ENCODE measurements at regions not wholly inside any gene's neighbourhood (a gene's known extent, or its start where the extent isn't known, plus 50 kb on each side); places are given as distances from the start of the nearest gene placed in this dataset.

- TF ChIP-seq, protein P1, sequence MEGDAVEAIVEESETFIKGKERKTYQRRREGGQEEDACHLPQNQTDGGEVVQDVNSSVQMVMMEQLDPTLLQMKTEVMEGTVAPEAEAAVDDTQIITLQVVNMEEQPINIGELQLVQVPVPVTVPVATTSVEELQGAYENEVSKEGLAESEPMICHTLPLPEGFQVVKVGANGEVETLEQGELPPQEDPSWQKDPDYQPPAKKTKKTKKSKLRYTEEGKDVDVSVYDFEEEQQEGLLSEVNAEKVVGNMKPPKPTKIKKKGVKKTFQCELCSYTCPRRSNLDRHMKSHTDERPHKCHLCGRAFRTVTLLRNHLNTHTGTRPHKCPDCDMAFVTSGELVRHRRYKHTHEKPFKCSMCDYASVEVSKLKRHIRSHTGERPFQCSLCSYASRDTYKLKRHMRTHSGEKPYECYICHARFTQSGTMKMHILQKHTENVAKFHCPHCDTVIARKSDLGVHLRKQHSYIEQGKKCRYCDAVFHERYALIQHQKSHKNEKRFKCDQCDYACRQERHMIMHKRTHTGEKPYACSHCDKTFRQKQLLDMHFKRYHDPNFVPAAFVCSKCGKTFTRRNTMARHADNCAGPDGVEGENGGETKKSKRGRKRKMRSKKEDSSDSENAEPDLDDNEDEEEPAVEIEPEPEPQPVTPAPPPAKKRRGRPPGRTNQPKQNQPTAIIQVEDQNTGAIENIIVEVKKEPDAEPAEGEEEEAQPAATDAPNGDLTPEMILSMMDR (IDR thresholded peaks at IDR 0.05; ENCODE audit: low read length) = no peak
- TF ChIP-seq EZH2 (optimal IDR thresholded peaks at IDR 0.05; ENCODE audit: low read depth, low read length) = no peak
Measured at GRCh38 chr3:124227150-124227630, 235.3 kb upstream of the ROPN1 start.
